ENCODE measurements at regions not wholly inside any gene's neighbourhood (a gene's known extent, or its start where the extent isn't known, plus 50 kb on each side); places are given as distances from the start of the nearest gene placed in this dataset.
"Not testable (repeated sequence)": the region's sequence is repeated elsewhere in the genome, so short reads cannot be mapped to it uniquely, and the experiment has no call there.

DNA sequence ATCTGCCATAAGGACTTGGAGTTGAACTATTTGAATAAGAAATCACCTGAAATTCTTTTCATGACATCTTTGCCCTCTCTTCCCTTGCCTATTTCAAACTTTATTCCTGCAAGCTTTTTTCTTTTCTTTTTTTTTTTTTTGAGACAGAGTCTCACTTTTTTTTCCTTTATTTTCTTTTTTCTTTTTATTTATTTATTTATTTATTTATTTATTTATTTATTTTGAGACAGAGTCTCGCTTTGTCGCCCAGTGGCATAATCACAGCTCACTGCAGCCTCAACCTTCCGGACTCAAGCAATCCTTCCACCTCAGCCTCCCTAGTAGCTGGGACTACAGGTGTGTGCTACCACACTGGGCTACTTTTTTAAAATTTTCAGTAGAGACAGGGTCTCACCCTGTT is 369.3 kb upstream of the ATP11B start:
- no peak for DNase-seq

DNA sequence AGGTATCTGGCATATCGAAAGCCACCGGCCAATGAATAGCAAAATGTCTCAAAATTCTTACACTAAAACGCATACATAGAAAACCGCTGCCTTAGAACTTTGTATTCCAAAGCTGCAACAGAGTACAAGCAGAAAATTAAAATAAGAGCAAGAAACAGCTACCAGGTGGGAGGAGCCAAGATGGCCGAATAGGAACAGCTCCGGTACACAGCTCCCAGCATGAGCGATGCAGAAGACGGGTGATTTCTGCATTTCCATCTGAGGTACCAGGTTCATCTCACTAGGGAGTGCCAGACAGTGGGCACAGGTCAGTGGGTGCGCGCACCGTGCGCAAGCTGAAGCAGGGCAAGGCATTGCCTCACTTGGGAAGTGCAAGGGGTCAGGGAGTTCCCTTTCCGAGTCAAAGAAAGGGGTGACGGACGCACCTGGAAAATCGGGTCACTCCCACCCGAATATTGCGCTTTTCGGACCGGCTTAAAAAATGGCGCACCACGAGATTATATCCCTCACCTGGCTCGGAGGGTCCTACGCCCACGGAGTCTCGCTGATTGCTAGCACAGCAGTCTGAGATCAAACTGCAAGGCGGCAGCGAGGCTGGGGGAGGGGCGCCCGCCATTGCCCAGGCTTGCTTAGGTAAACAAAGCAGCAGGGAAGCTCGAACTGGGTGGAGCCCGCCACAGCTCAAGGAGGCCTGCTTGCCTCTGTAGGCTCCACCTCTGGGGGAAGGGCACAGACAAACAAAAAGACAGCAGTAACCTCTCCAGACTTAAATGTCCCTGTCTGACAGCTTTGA is 367.2 kb upstream of the ATP11B start:
- not testable (repeated sequence) for DNase-seq

DNA sequence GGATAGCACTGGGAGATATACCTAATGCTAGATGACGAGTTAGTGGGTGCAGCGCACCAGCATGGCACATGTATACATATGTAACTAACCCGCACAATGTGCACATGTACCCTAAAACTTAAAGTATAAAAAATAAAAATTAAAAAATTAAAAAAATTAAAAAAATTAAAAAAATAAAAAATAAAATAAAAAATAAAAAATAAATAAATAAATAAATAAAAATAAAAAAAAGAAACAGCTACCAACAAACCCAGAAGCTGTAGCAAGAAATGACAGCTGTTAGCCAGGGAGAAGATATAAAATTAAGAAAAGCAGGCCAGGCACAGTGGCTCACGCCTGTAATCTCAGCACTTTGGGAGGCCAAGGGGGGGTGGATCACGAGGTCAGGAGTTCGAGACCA is 361.3 kb upstream of the ATP11B start:
- not testable (repeated sequence) for DNase-seq

DNA sequence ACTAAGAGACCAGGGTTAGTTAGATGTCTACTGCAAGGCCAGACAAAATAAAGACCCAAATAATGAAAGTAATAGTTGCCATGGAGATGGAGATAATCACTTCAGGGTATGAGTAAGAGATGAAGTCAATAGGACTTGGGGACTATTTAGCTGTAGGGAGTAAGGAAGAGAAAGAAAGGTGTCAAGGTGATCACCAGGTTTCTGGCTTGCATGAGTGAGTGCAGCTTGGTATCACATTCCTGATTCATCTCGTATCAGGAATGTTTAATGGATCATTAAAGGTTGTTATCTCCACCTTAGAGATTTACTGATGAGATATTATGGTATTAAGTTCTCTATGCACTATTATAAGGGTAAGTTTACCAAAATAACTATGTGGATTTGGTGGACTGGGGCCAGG is 357.4 kb upstream of the ATP11B start:
- no peak for DNase-seq

DNA sequence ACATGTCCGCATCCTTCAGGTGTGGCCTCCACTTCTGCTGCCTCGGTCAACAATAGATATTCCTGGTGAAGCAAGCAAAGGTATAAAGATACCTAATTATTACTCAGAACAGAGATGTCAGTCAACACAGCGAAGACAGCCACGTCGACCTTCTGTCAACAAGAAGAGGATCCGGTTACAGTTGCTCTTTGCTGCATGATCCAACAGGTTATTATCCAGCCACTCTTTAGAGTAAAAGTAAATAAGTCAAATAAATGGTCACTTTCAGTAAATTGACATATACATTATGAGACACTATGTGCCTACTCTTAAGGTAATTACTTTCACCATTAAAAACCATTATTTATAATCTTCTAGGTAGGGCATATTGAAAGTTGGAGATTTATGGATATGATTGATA is 356.8 kb upstream of the ATP11B start:
- no peak for DNase-seq

DNA sequence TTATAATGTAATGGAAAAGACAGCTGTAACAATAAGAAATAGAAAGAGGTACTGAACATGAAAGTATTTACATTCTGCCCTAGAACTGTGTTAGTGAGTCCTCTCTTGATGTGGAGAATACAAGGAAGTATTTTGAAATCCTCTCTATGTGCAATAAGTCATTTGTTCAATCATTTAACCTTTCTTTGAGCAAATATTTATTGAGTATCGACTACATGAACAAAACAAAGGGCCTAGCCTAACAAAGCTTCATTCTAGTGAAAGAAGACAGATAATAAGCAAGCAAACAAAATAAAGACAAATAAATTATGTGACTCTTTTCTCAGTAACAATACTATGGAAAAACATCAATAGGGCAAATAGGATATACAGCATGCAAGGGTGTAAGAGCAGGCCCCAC is 354.9 kb upstream of the ATP11B start:
- no peak for DNase-seq

DNA sequence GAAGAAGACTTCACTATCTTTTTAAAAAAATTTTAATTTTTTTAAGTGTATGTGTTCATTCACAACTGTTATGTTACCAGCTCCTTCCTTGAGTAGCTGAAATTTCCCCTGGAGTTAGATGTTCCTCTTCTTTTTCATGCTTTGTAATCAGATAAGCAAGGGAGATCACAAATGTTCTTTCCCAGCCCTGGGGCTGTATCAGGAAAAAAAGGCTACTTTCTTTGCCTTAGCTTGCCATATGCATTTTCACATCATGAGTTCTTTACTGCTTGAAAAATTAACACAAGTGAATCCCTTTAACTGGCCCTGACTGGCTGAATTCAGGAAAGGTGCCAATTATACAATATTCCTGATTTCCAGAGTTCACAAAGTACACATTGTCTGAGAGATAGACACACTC is 353.2 kb upstream of the ATP11B start:
- no peak for DNase-seq

DNA sequence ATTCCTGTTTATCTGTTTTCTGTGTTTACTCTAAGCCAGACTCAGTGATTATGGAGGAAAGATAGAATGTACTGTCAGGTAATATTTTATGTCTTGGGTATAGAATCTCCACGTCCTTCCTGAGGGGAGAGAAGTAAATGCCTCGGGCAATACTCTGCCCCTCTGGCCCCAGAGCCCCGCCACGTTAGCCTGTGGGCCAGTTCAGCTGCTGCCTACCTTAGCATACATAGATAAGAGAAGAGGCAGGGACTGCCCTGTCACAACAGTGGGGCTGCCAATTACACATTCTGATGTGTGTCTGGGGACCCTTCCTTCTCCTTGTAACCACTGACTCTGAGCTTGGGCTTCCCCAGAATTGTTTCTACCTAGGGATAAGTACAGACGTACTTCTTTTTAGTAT is 347.7 kb upstream of the ATP11B start:
- DNase-seq: no peak

DNA sequence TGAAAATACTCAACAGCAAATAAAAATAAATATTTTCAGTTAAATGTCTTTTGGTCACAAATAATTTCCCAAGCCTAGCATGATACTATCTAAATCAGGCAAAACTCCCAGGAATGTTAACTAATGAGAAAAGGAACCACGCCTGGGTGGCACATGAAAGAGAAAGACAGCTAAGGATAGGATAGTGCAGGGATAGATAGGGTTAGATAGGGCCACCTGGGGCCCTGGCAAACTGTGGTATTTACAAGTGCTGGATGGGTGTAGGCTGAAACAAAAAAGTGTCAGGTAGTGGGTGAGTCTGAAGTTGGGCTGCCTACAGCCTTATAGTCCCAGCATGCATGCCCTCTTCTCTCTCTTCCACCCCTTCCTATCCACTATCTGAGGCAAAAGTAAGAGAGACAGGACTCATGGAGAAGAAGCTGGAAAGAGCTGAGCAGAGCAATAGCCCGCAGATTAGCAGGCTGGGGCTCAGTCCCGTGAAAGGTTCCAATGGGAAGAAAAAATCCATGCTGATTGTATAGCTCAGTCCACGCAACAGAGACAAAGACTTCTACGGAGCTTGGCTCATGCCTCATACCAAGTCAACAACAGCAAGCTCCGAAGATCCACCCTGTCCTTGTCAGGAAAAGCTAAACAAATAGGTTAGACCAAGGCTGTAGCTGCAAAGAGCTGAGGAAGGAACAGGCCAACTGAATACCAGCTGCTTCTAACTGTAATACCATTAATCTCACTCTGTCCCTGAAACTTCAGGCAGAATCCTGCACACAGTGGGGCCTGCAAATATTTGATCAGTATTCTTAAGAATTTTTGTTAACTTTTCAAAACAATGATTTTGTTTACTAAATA is 342.1 kb upstream of the ATP11B start:
- no peak for DNase-seq

DNA sequence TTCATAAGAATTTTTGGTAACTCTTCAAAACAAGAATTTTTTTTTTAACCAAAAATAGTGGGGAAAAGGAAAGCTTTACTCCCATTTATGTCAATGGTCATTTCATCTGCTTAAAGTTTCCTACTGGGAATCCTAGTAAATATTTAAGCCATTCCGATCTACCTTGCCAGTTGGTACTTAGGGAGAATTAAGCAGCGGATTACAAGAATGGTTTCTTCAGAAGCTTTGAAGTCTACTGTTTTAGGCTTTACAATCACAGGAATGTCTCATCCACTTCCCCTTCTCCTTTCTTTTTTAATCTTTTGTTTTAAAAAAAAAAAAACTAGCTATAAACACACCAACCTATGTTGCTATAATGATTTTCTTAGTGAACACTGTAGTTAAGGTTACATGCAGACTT is 341.4 kb upstream of the ATP11B start:
- DNase-seq: no peak

DNA sequence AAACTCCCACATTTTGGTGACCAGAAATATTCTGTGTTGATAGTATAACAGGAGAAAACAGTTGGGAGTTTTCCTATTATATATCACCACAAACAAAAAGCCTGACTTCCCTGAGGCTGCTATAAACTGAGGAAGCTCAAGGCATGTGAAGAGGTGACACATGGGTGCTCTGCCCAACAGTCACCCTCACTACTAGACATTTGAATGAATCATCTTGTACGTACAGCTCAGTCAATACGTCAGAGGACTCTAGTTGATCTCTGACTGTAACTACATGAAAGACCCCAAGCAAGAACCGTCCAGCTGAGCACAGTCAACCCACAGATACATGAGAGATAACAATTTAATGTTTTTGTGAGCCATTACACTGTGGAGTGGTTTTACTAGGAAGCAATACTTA is 338.3 kb upstream of the ATP11B start:
- DNase-seq: no peak

DNA sequence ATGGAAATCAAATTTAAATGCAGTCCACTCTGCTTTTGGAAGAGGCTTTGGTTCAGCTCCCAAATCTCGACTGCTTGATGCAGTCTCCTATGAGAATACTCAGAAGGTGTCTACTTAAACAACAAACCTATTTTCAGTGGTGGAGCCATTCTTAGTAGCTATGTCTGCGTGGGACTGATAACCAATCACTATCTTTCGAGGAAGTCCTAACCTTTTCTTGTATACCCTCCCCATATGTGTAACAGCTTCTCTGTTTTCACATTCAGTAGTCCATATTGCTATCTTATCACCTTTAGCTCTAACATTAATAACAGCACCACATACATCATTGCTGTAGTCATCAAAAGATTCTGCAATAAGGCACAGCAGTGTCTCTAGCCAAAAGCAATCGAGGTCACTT is 333.0 kb upstream of the ATP11B start:
- DNase-seq: no peak

DNA sequence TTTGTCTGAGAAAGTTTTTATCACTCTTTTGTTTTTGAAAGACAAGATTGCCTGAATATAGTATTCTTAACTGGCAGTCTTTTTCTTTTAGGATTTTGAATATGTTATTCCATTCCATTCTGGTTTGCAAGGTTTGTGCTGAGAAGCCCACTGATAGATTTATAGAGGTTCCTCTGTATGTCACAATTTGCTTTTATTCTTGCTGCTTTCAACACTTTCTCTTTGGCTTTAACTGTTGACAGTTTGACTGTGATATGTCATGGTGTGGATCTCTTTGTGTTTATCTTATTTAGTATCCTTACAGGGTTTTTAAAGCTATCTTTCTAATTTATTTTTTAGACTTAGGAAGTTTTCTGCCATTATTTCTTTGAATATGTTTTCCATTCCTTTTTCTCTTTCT is 331.2 kb upstream of the ATP11B start:
- no peak for DNase-seq

DNA sequence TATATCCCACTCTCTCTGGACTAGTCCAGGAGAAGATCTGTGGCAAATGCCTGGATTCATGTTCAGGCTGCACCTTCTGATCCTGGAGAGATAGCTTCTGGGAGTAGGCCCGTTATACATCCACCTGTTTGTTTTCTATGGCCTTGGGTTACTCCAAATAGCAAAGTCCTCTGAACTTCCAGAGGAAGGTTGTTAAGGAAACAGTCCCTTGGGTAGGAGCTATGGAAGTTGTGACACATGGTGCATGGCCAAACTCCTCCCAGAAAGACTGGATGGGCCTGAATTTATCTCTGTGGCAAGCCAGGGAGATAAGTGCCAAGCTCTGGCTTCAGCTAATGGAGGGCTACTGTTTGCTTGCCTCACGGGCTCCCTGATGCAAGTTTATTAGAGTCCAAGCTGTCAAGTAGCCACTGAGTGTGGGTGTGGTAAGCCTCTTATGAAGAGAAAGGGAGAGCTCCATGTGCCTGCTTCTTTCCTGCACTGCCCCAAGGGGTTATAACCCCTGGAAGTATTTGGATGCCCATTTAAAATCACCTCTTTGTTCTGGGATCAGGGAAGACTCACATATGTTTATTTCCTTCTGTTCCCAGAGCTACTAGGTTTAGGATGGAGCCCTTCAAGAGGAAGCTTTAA is 328.7 kb upstream of the ATP11B start:
- DNase-seq: no peak

DNA sequence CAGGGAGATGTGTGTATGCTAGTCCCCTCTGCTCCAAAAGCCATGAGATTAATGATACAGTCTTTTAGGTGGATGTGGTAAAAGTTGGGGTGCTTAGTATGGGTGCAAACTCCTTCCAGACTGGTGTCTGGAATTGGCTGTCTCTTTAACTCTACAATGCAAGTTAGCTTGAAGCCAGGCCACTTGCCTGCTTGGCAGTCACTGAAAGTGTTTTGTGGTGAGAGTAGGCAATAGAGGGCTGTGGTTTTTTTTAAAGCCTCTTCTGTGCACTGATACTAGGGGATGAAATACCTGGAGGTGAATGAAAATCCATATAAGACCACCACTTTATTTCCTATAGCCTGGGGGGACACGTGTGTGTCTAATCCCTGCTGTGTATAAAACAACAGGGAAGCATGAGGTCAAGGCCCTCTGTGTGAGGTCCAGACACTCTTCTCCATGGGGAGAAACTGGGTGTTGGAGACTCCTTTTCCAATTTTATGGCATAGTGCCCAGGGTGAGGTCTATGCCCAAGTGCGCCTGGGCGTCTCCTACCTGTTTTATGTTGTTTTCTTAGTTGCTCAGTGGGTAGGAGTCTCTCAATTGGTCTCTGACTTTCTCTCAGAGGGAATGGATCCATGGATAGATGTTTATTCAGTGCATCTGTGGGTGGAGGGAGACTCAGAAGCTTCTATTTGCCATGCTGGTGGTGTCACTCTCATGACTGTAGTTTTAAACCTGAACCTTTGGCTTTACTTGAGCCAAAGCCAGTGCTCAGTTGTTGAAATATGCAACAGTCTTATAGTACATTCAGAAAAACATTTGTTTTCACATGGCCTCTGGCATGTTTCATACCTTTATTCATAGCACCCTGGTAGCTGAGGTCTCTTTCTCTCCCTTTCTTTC is 327.8 kb upstream of the ATP11B start:
- DNase-seq: no peak

DNA sequence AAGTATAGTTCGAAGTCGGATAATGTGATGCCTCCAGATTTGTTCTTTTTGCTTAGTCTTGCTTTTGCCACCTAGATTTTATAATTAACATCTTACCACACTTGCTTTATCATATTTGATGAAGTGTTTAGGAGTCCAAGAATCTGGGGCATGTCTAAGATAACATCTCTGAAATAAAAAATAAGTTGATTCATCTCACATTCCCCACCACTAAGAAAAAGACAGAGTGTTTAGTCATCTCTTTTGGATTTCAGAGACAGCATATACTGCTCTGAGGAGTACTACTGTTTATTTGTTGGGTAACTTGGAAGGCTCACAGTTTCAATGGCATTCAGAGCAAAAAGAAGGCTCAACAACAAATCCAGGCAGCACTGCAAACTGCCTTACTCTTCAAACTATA is 324.2 kb upstream of the ATP11B start:
- no peak for DNase-seq

DNA sequence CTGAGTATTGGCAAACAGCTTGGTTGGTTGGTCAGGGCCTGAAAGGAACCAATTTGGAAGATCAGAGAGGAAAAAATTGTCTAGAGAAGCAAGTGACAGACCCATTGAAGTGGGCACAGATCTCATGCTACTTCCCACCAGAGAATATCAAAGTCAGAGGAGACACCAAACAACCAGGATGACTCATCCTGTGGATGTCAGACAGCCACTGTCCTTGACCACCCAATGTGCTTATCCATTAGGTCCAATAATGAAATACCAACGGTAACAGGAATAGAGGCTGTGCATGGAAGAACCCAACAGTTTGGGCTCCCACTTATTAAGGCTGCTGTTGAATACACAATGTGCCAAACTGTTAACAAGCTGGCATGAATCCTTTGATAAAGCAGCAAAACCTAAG is 323.1 kb upstream of the ATP11B start:
- no peak for DNase-seq

DNA sequence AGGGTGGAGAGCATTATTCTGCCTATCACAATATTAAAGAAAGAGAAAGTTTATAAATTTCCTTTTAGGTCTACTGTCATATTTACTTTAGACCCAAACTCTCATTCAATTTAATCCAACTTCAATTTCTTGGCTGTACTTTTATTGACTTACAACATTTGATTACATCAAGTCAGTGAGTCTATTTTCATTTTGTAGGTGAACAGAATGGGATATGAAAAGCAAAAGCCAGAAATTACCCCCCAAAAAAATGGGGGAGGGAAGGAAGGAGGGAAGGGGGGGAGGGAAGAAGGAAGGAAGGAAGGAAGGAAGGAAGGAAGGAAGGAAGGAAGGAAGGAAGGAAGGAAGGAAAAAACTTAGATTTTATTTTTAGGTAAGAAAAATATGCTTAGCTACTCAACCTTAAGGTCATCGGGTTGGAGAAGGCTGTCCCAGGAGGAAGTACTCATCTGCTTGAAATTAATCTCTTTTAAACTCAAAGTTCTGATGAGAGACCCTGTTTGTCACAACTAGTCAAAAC is 320.1 kb upstream of the ATP11B start:
- no peak for DNase-seq

DNA sequence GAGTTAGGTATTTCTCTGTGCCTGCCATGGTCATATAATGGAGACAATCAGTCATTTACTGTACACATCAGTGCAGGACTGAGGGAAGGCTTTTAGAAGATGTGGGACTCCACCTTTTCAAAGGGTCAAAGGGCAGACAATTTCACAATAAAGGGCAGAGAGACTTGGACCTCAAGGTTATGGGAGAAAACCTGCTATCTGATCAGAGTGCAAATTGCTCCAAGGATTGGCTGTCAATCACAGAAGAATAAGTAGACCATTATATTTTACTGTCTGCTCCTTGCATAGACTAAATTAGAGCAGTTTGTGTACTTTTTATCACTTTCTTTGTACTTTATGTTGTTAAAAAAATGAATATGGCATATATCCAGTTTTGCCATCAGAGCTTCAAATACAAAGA is 314.9 kb upstream of the ATP11B start:
- no peak for DNase-seq

DNA sequence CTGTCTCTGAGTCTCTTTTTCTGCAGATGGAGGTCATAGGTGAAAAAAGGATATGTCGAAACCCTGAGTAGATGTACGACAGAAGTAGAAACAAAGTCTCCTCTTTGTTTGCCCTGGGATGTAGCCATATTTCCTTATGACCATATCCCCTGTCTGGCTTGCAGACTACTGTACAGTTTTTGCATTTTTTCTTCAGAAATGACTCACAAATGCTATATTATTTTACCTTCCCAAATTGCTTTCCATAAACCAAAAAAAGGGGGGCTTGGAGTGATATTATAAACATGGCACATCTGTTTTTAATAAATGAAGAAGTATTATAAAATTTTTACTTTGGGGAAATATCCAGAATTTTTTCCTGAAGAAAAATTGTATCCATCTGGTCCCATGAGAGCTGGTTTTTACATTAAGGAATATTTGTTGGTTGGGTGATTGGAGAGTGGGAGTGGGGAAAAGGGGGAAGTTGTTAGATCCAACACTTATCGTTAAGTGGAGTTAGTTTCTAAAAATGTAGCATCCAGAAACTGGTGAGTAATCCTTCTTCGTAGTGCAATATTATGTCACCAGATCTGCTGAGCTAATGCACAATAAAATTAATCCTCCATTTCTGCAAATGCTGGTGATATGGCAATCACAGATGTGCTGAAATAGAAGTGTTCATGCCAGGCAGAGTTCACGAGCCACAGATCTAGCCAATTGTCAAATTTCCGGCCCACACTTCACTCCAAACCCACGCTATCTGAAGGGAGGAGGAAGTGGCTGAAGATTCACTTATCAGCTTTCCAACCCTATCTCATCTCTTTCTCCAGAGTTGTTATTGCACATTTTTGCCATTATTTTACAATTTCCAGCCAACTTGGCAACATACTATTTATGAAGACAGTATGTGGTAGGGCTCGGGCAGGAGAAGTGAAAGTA is 313.6 kb upstream of the ATP11B start:
- DNase-seq: no peak

DNA sequence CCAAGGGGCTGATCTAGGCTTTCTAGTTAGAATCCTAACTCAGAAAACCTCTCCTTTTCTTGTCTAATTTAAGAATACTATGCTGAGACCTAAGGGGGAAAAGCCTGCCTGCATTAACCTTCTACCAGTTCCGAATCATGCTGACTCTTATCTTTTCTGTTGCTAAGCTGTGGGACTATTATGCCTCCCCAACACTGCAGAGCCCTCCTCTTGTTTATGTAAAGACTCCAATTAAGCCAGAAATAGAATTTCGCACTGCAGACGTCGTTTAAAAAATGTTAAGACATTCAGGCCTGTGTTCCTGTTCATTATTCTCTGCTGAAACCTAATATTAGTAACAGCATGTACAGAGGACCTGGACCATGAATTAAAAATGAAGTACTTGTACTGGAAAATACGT is 310.6 kb upstream of the ATP11B start:
- no peak for DNase-seq

DNA sequence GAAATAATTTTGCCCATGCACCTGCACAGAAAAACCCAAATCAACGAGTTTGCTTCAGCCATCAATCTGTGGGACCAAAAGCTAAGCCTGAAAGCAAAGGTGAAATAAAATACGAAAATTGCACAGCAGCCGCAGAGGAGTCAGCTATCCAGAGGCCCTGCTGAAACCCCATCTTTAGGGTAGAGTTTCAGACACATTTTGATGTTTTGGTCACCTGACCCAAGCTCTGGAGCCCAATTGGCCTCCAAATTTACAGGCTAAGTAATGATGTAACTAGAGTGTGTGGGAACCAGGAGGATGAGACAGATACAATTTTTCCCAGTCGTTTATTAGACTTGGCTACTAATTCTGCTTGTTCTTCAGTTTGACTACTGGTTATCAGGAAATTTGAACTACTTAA is 308.6 kb upstream of the ATP11B start:
- no peak for DNase-seq
